CD4-positive, alpha-beta T cell treated with Interleukin-10 for 1 hour (primary cell): ENCODE measurements at regions not wholly inside any gene's neighbourhood (a gene's known extent, or its start where the extent isn't known, plus 50 kb on each side); places are given as distances from the start of the nearest gene placed in this dataset.

ENCODE experiments used
- DNase-seq: peaks from one replicate; pipeline ENCODE4 v3.0.0-alpha.2; 2020

DNA sequence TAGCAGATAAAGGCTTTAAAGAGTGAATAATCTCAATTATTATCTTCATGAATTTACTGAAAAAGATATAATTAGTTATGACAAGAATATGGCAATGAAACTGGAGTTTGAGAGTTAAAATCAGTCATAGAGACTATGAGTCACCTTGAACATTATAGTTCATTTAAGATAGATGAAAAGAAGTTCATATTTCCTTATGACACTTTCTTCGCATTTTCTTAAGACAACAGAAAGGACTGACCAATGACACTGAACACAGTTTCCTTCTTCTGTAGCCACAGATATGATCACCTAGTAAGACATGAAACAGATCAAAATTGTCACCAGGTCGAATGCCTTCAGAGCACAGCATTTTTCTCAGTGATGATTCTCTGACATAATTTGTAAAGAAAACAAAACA is 202.1 kb downstream of the KLF12 start:
- no peak for DNase-seq

GRCh38 chr13:73929287-73929932 is 204.8 kb downstream of the KLF12 start:
- DNase-seq: no peak

- no peak for DNase-seq
These were observed 209.6 kb downstream of the KLF12 start for GRCh38 chr13:73924607-73925006.

GRCh38 chr13:73922493-73923393 is 211.5 kb downstream of the KLF12 start:
- DNase-seq: no peak

DNA sequence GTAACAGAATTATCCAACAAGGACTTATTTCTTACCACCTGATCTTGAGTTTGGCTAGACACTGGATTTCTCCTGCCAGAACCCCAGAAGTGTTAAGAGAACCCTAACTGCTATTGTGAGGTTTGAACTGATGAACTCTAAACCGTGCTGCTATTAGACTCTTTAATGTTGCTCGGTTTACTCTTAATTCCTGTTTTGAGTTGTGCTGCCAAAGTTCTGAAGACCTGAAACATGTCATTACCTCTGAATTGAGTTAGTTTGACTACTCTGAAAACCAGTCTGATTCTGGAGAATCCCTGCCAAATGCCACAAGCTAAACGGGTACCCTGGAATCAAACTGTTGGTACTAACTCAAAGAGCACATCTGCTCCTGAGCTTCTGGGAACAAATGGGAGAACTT is 215.5 kb downstream of the KLF12 start:
- no peak for DNase-seq

DNA sequence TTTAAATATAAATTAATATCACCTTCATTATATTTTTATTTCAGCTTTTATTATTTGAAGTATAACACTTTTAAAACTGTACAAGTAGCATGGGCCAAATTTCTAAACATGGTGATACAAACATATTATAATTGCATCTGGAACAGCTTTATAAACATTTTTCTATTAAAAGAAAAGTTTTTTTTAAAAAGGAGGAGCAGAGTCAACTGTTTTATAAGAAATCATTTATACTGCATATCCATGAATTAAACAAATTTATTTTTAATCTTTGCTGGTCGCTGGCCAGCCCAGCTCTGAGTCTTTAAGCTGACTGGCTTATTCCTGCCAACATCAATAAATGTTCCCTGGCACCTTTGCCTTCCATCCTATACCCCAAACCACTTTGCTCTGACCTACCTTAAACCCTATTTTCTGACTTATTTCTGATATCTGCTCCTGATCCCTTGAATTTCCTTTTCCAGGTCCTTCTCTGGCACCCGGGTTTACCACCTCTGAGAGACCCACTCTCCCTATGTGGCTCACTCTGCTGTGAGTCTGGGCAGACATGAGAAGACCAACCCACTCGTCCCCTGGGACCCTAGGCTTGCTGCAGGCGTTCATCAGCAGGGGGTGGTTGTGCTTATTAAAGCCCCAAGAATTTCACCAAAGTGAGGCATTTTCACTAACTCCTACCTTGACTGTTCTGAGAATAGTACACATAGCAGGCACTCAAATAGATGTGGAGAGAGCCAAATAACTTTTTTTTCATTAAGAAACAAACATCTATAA is 220.3 kb downstream of the KLF12 start:
- no peak for DNase-seq

- no peak for DNase-seq
These were observed 221.0 kb downstream of the KLF12 start for GRCh38 chr13:73913079-73913740.

DNA sequence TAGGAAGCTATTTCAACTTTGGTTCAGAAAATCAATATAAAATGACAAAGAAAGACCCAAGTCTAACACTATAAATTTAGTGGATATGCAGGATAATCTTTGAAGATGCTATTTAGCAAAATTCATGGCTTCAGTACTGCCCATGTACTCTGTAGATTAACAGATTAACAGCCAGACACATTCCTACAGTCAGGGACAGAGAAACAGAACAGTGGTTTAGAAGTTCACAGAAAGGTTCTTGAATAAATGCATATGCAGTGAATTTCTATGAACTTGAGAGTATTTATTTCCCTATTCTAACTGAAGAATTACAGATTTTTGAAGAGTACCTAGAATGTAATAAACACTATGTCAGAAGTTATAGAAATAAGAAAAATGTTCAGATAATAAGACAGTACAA is 222.8 kb downstream of the KLF12 start:
- DNase-seq: no peak

- no peak for DNase-seq
These were observed 223.5 kb downstream of the KLF12 start for GRCh38 chr13:73910733-73911132.

DNA sequence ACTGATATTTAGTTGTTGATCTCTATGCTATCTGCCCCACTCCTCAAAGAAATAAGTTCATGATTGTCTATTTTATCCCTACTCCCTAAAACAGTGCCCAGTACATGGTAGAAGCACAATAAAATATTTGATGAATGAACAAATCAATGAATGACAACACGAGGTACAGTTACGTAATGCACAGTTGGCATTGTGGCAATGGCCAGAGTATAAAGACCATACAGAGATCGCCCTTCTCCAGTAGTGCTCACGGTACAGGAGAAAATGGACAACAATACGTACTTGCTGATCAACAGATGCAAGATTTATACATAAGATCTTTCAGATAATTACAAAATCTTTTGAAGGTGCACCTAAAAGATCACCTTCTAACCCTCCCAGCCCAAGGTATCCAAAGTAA is 225.4 kb downstream of the KLF12 start:
- no peak for DNase-seq

- no peak for DNase-seq
These were observed 229.6 kb downstream of the KLF12 start for GRCh38 chr13:73904625-73905024.

- DNase-seq: no peak
These were observed 230.6 kb downstream of the KLF12 start for GRCh38 chr13:73903561-73903960.

DNA sequence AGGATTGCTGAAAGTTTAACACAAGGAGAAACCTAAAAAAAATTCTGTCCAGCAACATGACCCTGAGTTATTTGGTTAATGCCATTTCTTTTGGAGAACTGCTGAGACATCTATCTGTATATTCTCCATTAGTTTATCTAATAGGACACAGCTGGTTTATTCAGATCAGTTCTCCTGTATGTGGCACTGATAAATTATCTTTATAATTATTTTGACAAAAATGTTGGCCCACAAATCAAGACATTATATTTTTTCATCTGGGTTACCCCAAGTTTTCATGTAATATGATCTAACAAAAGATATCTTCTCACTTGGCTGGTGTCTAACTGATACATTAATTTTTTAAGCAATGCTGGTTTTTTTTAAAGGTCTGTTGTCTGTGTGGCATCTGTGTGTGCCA is 231.4 kb downstream of the KLF12 start:
- DNase-seq: no peak

- no peak for DNase-seq
These were observed 231.9 kb downstream of the KLF12 start for GRCh38 chr13:73902296-73902695.

DNA sequence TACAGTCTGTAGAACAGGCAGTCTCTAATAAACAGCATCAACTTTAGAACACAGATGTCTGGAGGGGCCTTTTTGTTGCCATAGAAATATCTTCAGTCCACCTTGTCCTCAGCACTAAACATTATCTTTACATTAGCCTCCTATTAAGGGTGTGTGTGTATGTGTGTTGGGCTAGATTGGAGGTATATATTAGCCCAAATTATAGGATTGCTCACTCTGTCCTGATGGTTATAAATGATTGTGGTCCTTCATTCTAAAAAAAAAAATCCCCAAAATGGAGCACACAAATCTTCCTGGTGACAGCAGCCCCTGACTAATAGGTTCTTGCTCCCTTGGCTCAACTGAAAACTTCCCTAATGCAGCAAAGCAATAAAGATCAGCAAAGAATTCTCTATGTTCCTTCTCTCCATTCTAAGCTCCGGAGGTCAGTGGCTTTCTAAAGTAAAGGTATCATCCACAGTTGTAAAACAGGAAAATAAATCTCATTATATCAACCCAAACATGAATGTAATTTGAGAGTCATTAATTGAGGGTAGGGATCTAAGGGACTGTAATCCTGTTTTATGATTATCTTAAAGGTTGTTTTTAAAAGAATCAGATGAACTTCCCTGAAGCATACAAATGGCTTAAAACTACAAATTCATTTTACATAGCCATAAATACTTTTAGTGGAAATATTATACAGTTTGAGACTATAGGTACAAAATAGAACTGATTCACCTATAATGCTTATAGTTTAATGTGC is 232.7 kb downstream of the KLF12 start:
- DNase-seq: no peak

GRCh38 chr13:73900591-73900990 is 233.6 kb downstream of the KLF12 start:
- DNase-seq: no peak

GRCh38 chr13:73898899-73899298 is 235.3 kb downstream of the KLF12 start:
- DNase-seq: no peak

DNA sequence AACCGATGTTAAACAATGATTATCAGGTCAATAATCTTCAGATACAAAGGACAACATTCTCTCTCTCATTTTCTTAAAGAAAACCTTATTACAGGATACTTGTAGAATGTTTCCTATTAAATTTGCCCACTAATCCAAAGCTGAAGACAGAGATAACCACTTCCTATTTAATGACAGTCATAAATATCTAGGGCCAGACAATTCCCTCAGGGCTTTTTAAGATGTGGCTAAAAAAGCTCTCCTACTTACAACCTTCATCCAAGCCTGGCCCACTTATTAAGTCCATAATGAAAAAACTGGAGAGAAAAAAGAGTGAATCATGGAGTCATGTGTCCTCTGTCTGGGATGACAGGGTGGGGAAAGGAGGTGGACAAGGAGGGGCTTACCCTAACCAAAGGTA is 235.9 kb downstream of the KLF12 start:
- DNase-seq: no peak

- DNase-seq: no peak
These were observed 239.1 kb downstream of the KLF12 start for GRCh38 chr13:73894995-73895571.

DNA sequence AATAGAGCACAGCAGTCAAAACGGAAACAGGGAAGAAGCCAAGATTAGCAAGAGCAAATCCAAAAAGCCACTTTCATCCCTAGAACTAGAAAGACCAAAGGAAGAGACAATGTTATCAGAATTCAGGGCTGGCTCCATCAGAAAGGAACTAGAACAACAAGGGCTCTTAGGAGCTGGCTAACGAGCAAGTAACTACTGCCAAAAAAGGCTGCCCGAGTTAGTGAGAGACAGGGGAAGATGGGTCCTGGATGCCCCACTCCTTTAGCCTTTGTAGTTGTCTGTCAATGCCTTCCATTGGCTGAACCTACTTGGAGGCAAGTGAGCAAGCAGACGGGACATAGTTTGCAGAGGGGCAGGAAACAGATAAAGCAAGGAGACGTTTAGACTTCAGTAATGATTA is 240.4 kb downstream of the KLF12 start:
- DNase-seq: no peak

- no peak for DNase-seq
These were observed 242.4 kb downstream of the KLF12 start for GRCh38 chr13:73891805-73892204.

DNA sequence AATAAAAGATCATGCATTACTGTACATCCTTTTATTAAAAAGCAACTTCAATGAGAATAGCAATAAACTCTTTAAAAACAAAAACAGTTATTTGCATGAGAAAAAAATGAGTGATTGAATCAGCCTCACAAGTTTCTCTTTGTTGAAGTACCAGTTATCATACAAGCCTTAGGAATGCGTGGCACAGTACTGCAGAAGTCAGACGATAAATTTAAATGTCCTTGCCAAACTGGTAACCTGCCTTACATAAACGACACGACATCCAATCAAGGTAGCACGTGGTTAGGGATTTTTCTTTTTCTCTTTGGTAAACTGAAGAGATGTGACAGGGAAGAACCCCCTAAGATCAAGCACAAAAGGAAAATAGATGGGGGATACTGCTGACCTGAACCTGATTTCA is 251.0 kb downstream of the KLF12 start:
- DNase-seq: no peak
